AG04450 (cell line): ENCODE measurements at regions not wholly inside any gene's neighbourhood (a gene's known extent, or its start where the extent isn't known, plus 50 kb on each side); places are given as distances from the start of the nearest gene placed in this dataset.

ENCODE experiments used
- CTCF ChIA-PET: fragments of 300-600, 350-600 bp; formaldehyde crosslinking; extraction: SDS; loops from one replicate; lab custom pipeline; 2022; ENCODE audit warnings: antibody characterized with exemption, inconsistent platforms; lab: Charles Lee
- POLR2A ChIA-PET: fragments of 350-600 bp; formaldehyde crosslinking; extraction: SDS; loops from one replicate; lab custom pipeline; 2021; ENCODE audit warnings: antibody characterized with exemption, inconsistent platforms; lab: Yijun Ruan, JAX
- DNase-seq: peaks from one replicate; pipeline ENCODE4 v3.0.0-alpha.2; 2011; ENCODE audit warnings: low read depth, low spot score
- H3K27ac ChIP-seq: one replicate; pipeline ENCODE4 v1.5.1; 2012; ENCODE audit warnings: low read depth, low read length, control low read depth
- H3K27me3 ChIP-seq: one replicate; pipeline ENCODE4 v1.6.0; 2012; ENCODE audit warnings: low read length; ENCODE audit not compliant: control insufficient read depth, insufficient read depth
- H3K4me3 ChIP-seq: 2 replicates; pipeline ENCODE4 v1.5.1; 2011; ENCODE audit warnings: mild to moderate bottlenecking, low read depth, low read length, control low read depth
- H3K9me3 ChIP-seq: 2 replicates; pipeline ENCODE4 v1.5.1; 2012; ENCODE audit warnings: low read length; ENCODE audit not compliant: control insufficient read depth, insufficient read depth
- TF ChIP-seq, protein P1 (sequence below): IDR thresholded peaks from 2 replicates; pipeline ENCODE4 v1.5.1; 2011; ENCODE audit warnings: low read depth, low read length, control low read depth, inconsistent platforms

GRCh38 chr13:34425327-34425949 is 516.6 kb upstream of the NBEA start:
- TF ChIP-seq, protein P1, sequence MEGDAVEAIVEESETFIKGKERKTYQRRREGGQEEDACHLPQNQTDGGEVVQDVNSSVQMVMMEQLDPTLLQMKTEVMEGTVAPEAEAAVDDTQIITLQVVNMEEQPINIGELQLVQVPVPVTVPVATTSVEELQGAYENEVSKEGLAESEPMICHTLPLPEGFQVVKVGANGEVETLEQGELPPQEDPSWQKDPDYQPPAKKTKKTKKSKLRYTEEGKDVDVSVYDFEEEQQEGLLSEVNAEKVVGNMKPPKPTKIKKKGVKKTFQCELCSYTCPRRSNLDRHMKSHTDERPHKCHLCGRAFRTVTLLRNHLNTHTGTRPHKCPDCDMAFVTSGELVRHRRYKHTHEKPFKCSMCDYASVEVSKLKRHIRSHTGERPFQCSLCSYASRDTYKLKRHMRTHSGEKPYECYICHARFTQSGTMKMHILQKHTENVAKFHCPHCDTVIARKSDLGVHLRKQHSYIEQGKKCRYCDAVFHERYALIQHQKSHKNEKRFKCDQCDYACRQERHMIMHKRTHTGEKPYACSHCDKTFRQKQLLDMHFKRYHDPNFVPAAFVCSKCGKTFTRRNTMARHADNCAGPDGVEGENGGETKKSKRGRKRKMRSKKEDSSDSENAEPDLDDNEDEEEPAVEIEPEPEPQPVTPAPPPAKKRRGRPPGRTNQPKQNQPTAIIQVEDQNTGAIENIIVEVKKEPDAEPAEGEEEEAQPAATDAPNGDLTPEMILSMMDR = no peak
- Histone ChIP-seq H3K27me3 (no peaks in the 10 kb centered on the region), H3K9me3 (no peaks in the 10 kb centered on the region), H3K27ac (no peak overlapping the region), H3K4me3 (no peak overlapping the region)
- ChIA-PET POLR2A (no interaction called here), CTCF (no interaction called here)
- DNase-seq = no peak

- ChIA-PET CTCF (no interaction called here), POLR2A (no interaction called here)
- Histone ChIP-seq H3K4me3 (no peak overlapping the region), H3K27me3 (no peaks in the 10 kb centered on the region), H3K27ac (no peak overlapping the region), H3K9me3 (no peaks in the 10 kb centered on the region)
- no peak for DNase-seq
- TF ChIP-seq, protein P1 = no peak
Measured at GRCh38 chr13:34428911-34429310, 513.2 kb upstream of the NBEA start.

GRCh38 chr13:34430294-34430693 is 511.8 kb upstream of the NBEA start:
- H3K27ac ChIP-seq = no peak overlapping the region
- H3K9me3 ChIP-seq = no peaks in the 10 kb centered on the region
- POLR2A ChIA-PET = no interaction called here
- TF ChIP-seq, protein P1 = no peak
- no peaks in the 10 kb centered on the region for H3K27me3 ChIP-seq
- CTCF ChIA-PET = no interaction called here
- DNase-seq = no peak
- H3K4me3 ChIP-seq = no peak overlapping the region

DNA sequence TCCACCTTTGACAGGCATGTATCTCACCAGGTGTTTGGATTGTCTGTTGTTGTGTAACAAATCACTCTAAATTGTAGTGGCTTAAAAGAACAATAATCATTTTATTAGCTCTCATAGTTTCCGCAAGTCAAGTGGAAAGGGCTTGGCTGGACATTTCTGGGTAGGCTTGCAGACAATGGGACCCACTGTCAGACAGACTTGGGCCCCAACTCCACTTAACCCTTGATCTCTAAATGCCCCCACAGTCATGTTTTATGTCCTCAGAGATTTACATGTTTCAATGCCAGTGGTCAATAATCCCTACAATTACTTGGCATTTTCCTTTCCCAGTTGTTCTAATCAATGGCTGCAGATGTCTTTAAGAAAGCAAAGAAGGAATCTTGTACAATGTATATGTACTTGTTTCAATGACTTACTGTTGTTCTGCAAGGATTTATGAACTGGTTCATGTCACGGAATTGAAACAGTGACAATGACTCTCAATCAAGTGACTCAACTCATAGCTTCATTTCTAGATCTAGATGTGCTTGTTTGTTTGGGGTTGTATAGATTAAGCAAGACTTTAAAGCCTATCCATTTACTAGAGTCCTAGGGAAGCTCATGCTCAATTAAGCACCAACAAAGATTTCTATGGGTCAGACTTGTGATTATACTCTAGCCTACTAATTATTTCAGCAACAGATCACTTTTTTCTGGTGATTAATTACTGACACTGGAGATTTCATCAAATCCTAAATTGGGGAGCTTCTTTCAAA is 510.1 kb upstream of the NBEA start:
- Histone ChIP-seq H3K4me3 (no peak overlapping the region), H3K9me3 (no peaks in the 10 kb centered on the region), H3K27me3 (no peaks in the 10 kb centered on the region), H3K27ac (no peak overlapping the region)
- POLR2A ChIA-PET = no interaction called here
- DNase-seq = no peak
- TF ChIP-seq, protein P1 = no peak
- CTCF ChIA-PET = no interaction called here

GRCh38 chr13:34435338-34435737 is 506.7 kb upstream of the NBEA start:
- H3K4me3 ChIP-seq = no peak overlapping the region
- TF ChIP-seq, protein P1 = no peak
- H3K9me3 ChIP-seq = no peaks in the 10 kb centered on the region
- CTCF ChIA-PET = no interaction called here
- DNase-seq = no peak
- no peak overlapping the region for H3K27ac ChIP-seq
- POLR2A ChIA-PET = no interaction called here
- no peaks in the 10 kb centered on the region for H3K27me3 ChIP-seq
